ENCODE measurements at regions not wholly inside any gene's neighbourhood (a gene's known extent, or its start where the extent isn't known, plus 50 kb on each side); places are given as distances from the start of the nearest gene placed in this dataset.

DNA sequence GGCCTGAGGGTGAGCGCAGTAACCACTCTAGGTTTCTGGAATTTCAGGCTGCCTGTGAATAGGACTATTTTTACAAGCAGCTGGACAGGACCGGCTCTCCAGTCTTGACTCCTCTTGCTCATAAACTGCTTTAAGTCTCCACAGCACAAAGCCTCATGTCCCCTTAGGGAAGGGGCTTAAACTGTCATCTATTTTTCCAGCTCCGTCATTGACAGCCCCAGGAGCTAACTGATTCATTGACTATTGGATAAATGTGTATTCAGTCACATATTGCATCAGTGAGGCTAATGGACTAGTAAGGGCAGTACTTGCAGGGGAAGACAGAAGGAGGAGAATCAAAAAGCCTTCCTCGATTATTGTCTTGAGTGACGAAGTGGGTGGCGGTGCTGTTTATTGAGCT is 719.4 kb upstream of the ADAMTS16 start:
- DNase-seq, result no peak

DNA sequence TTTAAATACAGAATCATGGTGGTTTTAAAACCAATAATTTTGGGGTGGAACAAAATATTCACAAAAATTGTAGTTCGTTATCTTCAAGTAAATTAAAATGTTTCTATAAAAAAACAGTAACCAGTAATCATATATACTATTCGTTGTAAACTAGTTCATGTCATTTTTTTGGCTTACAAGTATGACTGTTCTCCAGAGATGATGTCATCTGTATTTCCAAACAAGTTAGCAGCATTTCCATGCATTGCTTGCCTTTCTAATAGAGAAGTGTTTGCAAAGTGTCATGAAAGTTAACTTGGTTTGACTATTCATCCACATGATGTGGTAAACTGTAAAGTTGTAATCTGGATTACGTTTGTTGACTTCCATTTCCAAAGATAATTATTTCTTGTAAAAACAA is 717.9 kb upstream of the ADAMTS16 start:
- no peak for DNase-seq

DNA sequence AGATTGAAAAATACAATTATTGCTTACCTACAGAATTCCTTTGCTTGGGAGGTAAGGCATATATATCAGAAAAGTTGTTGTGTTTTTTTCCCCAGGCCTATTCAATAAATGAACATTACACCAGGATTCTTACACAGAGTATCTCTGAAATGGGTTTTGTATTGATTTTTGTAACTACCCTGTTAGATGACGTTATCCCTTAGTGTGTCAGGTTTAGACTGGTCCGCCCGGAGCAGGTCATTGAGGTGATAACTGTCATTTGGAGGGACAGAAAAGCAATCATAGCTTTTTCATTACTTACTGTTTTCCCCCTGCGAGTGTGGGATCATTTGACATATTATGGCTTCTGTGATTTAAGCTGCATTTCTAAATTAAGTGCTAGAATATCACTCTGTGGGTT is 715.2 kb upstream of the ADAMTS16 start:
- DNase-seq, result no peak

DNA sequence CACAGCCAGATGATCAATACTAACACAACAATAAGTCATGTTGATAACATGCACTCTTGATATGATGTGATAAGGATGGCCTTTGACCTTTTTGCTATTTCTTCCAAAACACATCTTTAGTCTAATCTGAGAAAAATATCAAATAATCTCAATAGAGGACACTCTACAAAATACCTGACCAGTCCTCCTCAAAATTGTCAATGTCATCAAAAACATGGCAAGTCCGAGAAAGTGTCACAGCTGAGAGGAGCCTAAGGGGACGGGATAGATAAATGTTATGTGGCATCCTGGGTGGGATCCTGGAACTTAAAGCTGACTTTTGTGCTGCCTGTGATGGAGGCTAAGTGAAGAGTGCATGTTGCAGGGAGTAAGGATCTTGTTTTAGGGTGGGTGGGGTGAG is 699.6 kb upstream of the ADAMTS16 start:
- DNase-seq, result no peak

DNA sequence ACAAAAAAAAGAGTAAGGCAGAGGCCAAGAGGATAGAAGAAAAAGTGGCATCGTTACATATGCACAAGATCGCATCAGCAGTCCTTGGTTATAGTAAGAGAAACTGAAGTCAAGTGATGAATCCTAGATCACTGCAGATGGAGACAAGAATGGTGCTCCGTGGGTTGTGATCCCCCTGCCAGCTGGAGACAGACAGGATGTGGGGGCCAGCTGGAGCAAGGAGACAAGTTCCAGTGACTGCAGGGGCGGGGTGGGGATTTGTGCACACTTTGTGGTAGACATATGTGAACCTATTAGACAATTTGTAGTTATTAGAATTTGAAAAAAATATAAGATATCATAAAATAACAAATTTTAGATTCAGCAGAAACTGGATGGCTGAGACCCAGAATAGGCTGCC is 697.9 kb upstream of the ADAMTS16 start:
- no peak for DNase-seq

DNA sequence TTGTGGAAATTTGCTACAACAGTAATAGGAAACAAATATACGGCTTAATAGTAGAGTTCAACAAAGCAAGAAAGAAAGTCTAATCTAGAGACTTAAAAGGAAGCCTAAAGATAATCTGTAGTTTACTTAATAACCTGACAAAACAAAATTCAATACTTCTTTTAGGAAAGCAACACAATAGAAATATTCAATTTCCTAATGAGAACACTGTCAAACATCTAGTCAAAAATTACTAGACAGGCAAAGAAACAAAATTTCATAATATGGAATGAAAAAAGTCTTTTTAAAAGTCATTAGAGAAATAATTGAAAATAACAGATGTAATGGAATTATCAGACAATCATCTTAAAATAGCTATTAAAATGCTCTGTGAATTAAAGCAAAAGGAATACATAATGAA is 692.5 kb upstream of the ADAMTS16 start:
- DNase-seq, result no peak

DNA sequence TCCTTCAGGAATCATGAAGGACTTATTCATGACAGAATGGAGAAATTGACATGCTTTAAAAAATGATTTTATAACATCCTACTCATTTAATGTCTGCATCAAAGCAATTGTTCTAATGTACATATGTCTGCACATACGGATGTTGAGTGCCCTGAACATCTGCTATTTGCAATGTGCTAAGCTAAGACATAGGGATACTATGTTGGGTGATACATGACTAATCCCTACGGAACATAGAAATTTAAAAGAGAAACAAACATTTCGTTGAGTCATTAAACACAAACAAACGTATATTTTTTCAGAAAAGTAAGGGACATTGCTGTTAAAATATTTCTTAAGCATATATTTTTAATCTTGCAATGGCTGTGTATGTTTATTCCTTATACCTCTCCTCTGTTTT is 686.5 kb upstream of the ADAMTS16 start:
- peak; percentile 89 for DNase-seq

DNA sequence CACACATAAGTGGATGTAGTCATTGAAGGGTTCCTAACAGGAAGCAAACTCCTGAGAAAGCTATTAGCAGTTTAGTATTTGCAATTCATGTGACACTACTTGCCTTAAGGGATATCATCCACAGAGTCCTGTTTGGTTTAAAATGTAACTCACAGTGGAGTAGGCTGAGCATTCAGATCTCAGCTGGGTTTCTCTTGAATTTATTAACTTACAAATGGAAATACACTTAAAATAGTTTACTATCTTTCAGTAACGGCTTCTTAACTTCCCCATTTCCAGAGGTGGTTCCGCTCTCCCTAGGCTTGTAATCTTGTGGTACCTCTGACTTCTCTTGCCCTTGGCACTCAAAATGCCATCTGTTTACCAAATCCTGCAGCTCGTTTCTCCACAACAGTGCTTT is 660.7 kb upstream of the ADAMTS16 start:
- DNase-seq, result no peak

DNA sequence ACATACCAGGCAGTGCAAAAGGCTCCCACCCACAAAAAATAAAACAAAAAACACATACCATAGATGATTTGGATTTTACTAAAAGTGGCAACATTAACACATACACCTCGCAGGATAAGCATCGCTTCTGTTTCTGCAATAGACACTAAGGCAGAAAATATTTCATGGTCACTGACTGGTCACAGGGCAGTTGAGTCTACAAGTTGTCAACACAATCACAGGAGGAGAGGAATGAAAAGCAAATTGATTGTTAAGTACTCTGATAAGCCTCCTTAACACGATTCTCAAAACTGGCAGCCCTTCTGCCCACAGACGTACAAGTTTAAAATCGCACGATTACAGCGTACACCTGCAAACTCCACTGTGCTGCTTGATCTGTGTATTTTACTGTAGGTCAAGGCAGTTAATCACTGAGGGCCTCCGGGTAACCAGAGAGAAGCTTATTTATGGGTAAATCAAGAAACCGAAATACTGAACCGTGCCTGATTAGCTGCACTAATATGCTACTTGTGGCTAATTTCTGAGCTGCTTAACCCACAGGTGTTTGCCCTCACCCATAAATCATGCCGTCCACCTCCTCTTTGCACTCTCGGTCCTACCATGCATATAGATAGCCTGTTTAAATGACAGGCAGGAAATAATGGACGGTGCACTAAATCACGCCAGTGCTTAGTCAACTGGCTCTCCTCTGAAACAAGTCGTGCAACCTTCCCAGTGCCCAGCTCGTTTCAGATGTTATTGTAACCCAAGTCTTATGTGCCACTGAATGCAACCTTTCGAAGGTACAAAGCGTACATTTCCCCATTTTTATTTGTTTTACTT is 659.4 kb upstream of the ADAMTS16 start:
- no peak for DNase-seq

DNA sequence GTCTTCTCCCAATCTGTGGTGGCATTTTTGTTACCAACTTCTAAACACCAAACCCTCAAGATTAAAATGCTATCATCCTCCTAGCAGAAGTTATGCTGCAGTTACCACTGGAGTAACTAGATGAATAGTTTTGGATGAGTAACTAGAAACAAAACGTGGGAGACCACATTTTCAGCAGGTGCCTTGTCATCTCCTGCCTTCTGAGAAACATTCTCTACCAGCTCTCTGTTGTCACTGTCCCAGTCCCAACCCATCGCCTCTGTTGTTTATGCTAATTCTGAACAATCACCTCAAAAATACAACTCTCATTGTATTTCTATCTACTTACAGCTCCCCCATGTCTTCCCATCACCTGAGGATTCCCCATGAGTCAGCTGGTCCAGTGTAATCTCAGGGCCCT is 652.5 kb upstream of the ADAMTS16 start:
- no peak for DNase-seq

DNA sequence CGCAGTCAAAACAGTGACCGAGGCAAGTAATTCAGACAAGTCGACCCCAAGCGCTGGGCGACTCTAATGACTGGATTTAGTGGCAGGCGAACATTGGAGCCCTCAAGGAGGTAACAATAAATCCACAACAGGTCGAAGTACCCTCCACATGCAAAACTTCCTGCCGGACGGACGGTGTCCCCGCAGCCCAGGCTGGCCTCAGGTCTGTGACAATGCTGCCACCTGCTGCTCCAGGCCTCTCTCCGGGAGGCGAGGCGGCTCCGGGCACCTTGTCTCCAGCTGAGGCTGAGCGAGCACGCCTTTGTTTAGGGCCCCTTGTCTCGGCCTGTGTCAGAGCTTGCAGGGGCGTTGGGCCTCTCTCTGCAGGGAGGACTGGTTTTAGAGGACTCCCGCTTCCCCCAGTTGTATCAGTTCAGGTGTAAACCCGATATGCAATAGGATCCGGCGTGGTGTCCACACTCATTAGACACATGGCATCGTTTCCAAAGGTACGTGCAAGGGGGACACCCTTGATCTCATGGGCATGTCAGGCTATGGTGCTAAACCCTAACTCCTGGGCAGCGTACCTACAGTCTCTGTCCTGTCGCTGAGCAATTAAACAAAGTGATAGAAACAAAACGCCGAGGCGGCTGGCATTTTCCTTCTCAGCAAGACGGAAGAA is 628.0 kb upstream of the ADAMTS16 start:
- DNase-seq, result no peak

DNA sequence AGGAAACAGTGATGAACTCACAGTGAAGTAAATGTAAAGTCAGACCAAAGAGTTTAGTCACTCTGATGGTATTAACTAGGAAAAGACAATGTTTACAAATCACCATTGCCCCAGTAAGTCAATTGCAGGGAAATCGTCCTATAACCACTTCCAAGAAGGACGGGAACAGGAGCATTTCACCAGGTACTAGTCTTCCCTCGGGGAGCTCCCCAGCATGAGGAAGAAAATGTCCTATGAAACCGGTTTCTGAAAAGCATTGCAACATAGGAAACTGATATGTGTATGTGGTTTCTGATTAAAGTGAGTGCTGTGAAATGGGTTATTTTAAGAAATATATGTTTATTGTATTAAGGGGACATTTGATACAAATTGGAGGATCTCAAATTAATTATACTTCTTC is 626.7 kb upstream of the ADAMTS16 start:
- no peak for DNase-seq

DNA sequence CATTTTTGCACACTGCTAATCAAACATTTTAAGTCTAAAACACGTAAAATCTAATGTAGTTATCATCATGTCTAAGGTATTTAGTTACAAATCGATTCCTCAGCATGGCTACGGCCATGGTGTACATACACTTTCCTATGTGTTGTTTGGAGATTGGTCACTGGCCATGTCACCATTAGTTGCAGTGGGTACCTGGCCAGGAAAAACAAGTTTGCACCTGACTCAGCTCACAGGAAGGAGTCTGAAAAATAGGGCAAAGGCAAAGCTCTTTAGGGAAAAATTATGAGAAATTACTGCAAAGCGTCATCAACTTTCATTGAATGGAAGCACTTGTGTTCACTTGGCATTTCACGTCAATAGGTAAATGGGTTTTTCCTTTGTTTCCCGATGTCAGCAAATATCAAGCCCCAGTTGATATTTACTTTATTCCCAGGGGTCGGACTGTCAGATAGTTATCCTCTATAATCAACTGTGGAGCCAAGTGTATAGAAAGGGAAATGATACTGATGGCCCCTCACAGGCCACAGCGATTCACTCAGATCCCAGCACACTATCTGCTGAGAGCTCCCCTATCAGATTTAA is 626.0 kb upstream of the ADAMTS16 start:
- no peak for DNase-seq

DNA sequence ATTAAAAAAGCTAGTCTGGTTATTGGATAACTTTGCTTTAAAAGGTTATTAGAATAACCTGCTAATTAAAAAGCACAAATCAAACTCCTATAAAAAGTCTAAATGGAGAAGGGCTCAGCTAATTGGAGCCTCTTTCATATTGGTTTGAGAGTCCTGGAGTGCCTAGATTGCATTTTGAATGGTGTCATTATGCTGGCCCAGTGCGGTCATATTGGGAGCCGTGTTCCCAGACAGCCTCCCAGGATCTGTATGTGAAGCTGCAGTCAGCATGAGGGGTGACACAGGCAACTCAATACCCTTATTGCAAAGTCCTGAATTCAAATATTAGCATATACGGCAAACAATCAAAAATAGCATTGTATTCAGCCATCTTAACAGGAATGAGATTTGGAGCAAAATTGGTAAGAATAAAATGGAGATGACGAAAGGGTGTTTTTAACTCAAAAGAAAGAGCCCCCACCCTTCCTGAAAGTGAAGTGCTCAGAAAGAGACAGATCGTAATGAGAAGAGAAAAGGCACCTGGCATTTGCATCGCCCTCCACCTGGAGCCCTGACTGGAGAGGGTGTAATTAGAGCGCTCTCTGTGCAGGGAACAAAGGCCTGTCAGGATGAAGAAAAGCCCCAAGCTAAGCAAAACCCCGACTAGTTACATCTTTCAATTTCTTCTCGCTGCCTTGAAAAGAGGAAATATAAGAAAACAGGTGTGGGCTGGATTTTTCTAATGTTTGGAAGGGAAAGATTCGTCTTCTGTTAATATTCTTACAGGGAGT is 621.0 kb upstream of the ADAMTS16 start:
- no peak for DNase-seq

DNA sequence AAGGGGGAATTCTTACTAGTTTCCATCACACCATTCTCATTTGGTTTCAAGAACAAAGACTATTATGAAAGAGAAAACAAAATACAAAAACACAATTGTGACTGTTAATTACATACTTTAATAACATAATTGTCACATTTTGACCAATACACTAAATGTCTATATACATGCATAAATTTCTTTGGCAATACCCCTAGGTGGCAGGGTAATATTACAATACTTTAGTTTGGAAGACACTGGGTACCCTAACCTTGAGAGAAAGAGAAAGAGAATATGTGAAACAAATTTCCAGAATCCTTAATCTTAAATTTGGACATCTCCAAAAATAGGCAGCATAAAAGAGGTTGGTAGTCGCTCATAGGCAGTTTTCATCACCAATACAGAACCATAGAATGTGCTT is 619.6 kb upstream of the ADAMTS16 start:
- DNase-seq, result peak; percentile 35

DNA sequence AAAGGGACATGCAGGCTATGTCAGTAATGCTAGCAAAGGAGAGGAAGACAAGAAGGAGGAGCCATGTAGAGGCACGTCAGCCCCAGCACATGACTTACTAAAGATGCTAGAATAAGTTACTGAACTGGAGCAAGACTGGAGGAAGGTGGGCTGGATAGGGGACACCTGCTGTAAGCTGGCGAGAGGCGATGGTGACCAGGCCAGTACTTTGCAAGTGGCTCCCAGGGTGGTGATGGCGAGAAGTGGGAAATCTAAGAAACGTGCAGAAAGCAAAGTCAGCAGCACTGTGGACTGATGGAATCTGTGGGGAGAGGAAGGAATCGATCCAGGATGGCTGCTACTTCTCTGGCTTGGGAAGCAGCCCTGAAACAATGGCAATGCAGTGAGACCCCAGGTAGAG is 617.1 kb upstream of the ADAMTS16 start:
- DNase-seq, result no peak

DNA sequence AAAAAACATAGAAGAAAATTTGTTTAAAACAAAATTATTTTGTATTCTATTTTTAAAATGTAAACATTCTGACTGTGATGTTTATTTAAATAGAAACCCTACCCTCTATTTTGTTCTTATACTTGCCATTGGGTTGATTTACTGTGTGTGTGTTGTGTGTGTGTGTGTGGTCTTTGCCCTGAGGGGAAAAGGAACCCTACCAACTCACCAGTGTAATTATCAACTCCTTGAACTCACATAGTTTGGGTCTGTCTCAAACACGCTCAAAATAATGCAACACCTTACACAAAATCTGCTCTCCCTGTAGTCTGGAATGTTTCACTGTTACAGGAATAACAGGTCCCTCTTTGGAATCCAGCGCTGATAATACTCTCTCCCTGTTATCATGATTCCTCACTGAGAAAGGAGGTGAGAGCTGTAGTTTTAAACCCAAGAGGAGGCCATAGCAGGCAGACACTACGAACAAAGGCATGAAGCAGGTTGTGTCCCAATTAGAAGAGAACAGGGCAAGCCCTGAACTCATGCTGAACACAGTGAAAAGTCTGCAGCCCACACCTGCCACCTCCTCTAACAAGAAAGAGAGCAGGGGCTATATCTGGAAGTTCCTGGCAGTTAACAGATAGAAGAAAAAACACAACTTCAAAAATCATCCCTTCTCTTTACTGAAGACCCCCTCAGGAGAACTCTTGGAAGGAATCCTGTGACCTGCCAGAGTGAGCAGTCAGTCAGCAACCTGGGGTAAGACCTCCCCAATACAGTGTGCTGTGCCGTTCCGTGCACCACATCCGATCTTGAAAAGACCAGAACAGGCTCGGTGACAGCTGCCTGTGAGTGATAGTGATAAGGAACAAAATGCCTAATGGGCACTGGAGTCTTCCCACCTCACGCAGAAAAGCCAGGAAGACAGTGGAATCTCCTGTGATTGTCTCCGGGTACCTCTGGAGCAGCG is 608.1 kb upstream of the ADAMTS16 start:
- DNase-seq, result no peak

DNA sequence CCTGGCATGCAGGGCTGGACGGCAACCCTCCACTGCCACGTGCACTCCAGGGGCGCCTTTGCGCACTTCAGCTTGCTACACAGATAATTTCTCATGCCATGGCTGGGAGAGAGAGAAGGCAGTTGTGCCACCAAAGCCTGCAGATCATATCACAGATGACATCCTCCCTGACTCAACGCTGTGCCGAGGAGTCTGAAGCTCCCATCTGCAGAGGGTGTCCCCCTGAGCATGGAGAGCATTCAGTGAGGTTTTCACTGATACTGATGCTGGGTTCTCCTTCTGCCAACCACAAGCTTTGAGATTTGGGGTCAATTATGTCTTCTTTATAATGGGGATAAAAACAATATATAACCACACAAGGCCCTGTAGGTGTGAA is 607.4 kb upstream of the ADAMTS16 start:
- DNase-seq, result no peak

DNA sequence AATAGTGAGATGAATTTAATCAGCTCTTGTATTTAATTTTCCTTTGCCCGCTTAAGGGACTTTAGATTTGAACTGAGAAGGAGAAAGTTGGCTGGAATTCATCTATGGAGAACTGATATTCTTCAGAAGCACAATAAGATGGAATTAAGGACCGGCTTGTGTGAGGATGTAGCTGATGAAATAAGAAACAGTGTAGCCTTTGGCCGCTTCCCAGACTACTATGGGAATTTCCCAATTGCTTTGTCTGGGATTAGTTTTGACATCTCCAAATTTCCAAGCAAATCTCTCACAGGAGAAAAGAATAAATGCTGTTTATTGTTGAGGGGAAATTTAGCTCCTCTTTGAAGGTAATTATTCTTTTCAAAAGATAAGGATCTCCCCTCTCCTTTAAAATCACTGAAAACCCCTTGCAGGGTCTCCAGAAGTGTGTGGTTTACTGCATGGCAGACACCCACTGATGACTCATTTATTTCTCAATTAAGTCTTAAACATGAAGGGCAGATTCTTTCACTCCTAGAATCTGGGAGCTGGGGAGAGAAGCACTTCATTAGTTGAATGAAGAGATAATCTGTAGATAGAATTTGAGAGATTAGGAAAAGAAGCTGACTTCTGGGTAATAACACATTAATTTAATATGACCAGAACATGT is 606.5 kb upstream of the ADAMTS16 start:
- no peak for DNase-seq

DNA sequence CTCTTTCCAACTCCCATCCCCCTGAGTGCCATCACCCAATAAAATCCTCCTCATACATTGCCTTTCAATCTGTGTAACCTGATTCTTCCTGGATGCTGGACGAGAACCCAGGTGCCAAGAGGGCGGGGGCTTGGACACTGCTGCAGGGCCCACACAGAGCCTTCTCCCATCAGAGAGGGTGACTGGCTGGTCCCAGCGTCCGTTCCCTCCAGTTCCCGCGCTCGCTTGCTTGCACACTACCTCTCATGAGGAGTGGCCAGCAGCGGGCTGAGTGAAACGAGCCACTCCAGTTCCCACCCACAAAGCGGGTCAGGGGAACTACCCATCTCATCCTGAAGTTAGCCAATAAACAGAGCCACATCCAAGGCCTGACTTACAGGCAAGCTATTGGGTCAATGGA is 602.6 kb upstream of the ADAMTS16 start:
- no peak for DNase-seq

DNA sequence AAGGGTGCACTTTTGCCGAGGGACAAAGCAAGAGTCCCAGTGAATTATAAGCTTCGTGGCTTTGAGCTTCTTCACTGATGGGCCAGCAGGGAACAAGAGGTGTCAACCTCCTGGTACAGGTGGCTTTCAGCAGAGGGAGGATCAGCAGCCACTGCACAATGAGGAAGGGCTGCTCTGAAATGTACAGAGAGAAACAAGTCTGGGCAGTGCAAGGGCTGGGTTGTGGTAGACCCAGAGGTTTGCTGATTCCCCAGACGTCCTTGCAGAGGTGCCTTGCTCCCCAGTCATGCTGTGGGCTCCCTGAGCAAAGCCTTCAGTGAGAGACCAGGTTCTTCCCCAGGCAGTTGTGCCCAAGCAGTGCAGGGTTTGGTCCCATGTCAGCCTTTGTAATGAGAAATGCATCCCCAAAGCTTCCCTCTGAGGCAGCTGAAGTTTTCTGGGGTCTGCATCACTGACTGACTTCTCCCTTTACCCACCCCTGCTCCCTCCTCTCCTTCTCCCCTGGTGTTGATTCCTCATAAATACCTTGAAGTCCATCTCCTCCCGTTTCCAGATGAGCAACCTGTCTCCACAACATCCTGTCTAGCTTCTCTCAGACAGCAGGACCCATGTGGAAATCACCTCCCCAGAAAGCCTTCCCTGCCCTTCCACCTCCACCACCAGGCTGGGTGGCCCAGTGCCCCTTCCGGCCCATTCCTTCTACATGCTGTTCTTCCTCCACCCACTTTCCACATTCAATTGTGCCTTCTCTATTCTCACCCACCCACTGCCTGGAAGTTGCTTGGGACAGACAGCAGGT is 599.6 kb upstream of the ADAMTS16 start:
- no peak for DNase-seq
